ENCODE measurements at regions not wholly inside any gene's neighbourhood (a gene's known extent, or its start where the extent isn't known, plus 50 kb on each side); places are given as distances from the start of the nearest gene placed in this dataset.

- TF ChIP-seq CTCF (IDR thresholded peaks at IDR 0.05) (no peak), POLR2A (IDR thresholded peaks at IDR 0.05) (no peak), POLR2AphosphoS5 (IDR thresholded peaks at IDR 0.05) (no peak)
Observed at GRCh38 chr12:66925083-66925482, 246.2 kb upstream of the GRIP1 start.
